ENCODE measurements at regions not wholly inside any gene's neighbourhood (a gene's known extent, or its start where the extent isn't known, plus 50 kb on each side); places are given as distances from the start of the nearest gene placed in this dataset.

- FAIRE-seq (no peak), DNase-seq (ENCODE audit: insufficient read length, low spot score) (no peak)
Observed at GRCh38 chr10:3537518-3537917, 247.5 kb downstream of the KLF6 start.

GRCh38 chr10:3535001-3535400 lies 250.0 kb downstream of the KLF6 start:
- TF ChIP-seq CTCF (IDR thresholded peaks at IDR 0.05; ENCODE audit: insufficient read depth, missing control alignments), result no peak
- DNase-seq (ENCODE audit: insufficient read length, low spot score) (no peak), FAIRE-seq (no peak)

More at GRCh38 chr10:3537518-3537917, 247.5 kb downstream of the KLF6 start:
- no peak for TF ChIP-seq CTCF (IDR thresholded peaks at IDR 0.05; ENCODE audit: insufficient read depth, missing control alignments)

- FAIRE-seq, result no peak
- no peak for DNase-seq (ENCODE audit: insufficient read length, low spot score)
- TF ChIP-seq CTCF (IDR thresholded peaks at IDR 0.05; ENCODE audit: insufficient read depth, missing control alignments), result no peak
Observed at GRCh38 chr10:3534433-3534832, 250.6 kb downstream of the KLF6 start.

- TF ChIP-seq CTCF (IDR thresholded peaks at IDR 0.05; ENCODE audit: insufficient read depth, missing control alignments), result no peak
- DNase-seq (ENCODE audit: insufficient read length, low spot score) (no peak), FAIRE-seq (no peak)
Observed at GRCh38 chr10:3533296-3533695, 251.7 kb downstream of the KLF6 start.

GRCh38 chr10:3532644-3533043 lies 252.4 kb downstream of the KLF6 start:
- FAIRE-seq (no peak), DNase-seq (ENCODE audit: insufficient read length, low spot score) (no peak)
- TF ChIP-seq CTCF (IDR thresholded peaks at IDR 0.05; ENCODE audit: insufficient read depth, missing control alignments), result no peak

- no peak for FAIRE-seq
- TF ChIP-seq CTCF (IDR thresholded peaks at IDR 0.05; ENCODE audit: insufficient read depth, missing control alignments), result no peak
- no peak for DNase-seq (ENCODE audit: insufficient read length, low spot score)
Observed at GRCh38 chr10:3531670-3532069, 253.3 kb downstream of the KLF6 start.

- DNase-seq (ENCODE audit: insufficient read length, low spot score) (no peak), FAIRE-seq (no peak)
- TF ChIP-seq CTCF (IDR thresholded peaks at IDR 0.05; ENCODE audit: insufficient read depth, missing control alignments), result no peak
Observed at GRCh38 chr10:3530783-3531645, 254.0 kb downstream of the KLF6 start.

Data from D721Med (cell line).